D721Med (cell line): ENCODE measurements at regions not wholly inside any gene's neighbourhood (a gene's known extent, or its start where the extent isn't known, plus 50 kb on each side); places are given as distances from the start of the nearest gene placed in this dataset.

ENCODE experiments used
- DNase-seq: peaks from one replicate; pipeline ENCODE4 v3.0.0; 2011; ENCODE audit warnings: low spot score; ENCODE audit not compliant: insufficient read length
- FAIRE-seq: peaks from 2 replicates; lab custom pipeline; 2011; peaks lifted over from hg19 to GRCh38; lab: Jason Lieb, UNC
- TF ChIP-seq, protein P1 (sequence below): IDR thresholded peaks from 2 replicates; pipeline ENCODE4 v1.5.1; 2012; ENCODE audit warnings: mild to moderate bottlenecking, control low read depth; ENCODE audit not compliant: insufficient read depth; ENCODE audit errors: missing control alignments

DNA sequence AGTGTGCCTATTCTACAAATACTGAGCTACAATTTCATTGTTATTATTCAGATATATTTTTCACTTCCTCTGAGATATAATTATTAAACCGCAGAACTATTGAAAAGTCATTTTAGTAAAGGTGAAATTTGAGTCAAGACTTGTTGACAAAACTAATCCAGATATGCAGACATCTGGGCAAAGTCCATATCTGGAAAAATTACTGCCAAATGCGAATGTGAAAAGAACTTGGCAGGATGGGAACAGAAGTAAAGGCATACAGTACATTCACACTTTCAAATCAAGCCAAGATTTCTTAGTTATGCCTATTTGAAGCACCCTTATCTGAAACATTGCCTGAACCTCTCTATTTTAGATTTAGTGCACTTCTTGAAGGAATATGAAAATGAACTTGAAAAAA is 923.6 kb downstream of the CCDC85A start:
- no peak for FAIRE-seq
- DNase-seq: no peak
- TF ChIP-seq, protein P1, sequence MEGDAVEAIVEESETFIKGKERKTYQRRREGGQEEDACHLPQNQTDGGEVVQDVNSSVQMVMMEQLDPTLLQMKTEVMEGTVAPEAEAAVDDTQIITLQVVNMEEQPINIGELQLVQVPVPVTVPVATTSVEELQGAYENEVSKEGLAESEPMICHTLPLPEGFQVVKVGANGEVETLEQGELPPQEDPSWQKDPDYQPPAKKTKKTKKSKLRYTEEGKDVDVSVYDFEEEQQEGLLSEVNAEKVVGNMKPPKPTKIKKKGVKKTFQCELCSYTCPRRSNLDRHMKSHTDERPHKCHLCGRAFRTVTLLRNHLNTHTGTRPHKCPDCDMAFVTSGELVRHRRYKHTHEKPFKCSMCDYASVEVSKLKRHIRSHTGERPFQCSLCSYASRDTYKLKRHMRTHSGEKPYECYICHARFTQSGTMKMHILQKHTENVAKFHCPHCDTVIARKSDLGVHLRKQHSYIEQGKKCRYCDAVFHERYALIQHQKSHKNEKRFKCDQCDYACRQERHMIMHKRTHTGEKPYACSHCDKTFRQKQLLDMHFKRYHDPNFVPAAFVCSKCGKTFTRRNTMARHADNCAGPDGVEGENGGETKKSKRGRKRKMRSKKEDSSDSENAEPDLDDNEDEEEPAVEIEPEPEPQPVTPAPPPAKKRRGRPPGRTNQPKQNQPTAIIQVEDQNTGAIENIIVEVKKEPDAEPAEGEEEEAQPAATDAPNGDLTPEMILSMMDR: no peak

DNA sequence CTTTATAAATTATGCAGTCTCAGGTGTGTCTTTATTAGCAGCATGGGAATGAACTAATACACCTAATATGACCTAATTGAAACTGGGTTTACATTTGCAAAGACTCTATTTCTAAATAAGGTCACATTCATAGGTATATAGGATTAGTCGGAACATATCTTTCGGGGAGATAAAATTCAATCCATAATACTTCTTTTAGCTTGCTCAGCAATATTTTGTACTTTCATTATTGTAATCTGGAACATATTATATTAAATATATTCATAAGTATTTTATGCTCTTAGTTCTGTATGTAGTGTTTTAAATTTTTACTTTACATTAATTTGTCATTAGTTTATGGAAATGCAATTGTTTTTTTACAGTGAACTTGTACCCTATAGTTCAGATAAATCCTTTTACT is 927.7 kb downstream of the CCDC85A start:
- FAIRE-seq: no peak
- no peak for DNase-seq
- TF ChIP-seq, protein P1: no peak

DNA sequence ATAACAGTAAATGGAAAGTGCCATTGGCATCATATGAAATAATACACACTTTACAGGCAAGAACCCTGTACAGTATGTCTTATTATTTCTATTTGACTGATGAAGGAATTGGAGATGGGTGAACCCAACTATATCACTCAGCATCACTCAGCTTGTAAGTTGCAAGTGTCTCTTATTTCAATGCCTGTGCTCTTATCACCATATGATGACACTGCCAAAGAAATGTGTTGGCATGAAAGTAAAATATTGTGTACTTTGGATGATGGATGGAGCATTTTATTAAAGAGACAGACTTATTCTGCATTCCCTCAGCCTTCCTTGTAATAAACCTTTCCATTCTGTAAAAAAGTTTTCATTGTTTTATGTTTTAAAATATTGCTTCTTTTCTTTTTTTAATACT is 927.5 kb upstream of the VRK2 start:
- TF ChIP-seq, protein P1: no peak
- DNase-seq (no peak), FAIRE-seq (no peak)

DNA sequence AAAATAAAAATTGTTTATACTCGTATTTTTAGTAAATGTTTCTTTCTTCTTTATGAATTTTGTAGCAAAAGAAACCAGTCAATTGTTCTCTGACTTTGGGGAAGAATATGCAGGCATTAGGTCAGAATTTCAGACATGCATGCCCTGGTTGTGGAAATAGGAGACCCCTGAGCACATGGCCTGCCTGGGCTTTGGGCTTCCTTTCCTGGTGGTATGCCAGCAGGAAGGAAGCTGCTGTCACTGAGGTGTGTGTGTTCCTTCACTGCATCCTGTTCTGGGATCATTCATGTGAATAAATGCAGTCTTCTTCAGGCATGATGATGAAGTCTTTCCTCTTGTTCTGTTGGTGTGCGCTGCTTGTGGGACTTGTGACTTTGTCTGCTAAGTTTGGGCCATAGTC is 920.2 kb upstream of the VRK2 start:
- TF ChIP-seq, protein P1: no peak
- no peak for DNase-seq
- no peak for FAIRE-seq

DNA sequence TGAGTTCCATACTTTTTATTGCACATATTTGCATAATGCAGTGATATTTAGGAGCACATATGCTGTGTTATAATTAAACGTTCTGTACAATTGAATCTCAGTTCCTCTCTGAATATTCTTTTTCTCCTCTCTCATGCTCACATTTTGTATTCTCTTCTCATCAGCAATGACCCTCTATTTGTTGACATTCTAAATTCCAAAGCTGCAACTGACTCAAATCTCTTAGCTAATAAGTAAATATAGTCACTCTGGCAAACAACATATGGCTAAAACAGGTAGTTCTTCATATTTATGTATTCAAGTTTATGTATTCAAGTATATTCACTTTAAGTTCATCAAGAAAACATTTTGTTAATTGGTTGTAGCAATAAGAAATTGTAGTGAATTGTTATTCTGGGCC is 907.4 kb upstream of the VRK2 start:
- DNase-seq (no peak), FAIRE-seq (no peak)
- TF ChIP-seq, protein P1: no peak

DNA sequence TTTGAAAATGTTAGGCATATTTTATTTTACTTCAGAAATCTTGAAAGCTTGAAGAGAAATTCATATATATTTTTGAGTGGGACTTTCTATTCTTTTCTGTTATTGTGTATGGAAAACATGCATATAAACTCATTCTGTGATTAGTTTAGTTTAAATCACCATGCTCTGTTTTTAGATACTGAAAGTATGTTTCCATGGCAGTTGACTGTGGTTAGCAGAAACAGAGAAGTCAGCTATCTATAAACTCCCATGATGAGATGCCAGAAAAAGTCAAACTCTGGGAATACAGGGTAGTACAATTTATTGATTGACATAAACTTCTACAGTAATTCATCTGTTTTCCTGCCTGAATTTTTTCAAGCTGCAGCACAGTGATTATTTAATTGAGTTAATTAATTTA is 905.3 kb upstream of the VRK2 start:
- no peak for FAIRE-seq
- DNase-seq: no peak
- TF ChIP-seq, protein P1: no peak

DNA sequence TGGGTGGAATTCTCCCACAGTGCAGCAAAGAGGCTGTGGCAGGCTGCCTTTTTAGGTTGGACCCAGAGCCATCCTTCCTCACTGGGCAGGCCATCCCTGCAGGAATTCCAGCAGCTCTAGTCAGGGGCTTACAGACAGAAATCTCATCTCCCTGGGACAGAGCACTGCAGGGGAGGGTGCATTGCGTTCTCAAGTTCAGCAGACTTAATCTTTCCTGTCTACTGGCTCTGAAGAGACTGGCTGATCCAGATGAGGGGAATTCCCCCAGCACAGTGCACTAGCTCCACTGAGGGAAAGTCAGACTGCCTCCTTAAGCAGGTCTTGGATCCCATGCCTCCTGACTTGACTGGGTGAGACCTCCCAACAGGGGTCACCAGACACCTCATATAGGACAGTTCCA is 899.7 kb upstream of the VRK2 start:
- DNase-seq: no peak
- FAIRE-seq: no peak
- TF ChIP-seq, protein P1: no peak
